ENCODE measurements at regions not wholly inside any gene's neighbourhood (a gene's known extent, or its start where the extent isn't known, plus 50 kb on each side); places are given as distances from the start of the nearest gene placed in this dataset.

- H3K36me3 ChIP-seq (ENCODE audit: control insufficient read depth, low read depth, low read length) = no peaks in the 10 kb centered on the region
- no peaks in the 10 kb centered on the region for H3K4me1 ChIP-seq (ENCODE audit: control insufficient read depth, low read depth, low read length)
- H3K4me3 ChIP-seq (ENCODE audit: low read length) = no peak overlapping the region
- no peaks in the 10 kb centered on the region for H3K27me3 ChIP-seq (ENCODE audit: control insufficient read depth, insufficient read depth, low read length)
- no peaks in the 10 kb centered on the region for H3K9me3 ChIP-seq (ENCODE audit: control insufficient read depth, low read depth, low read length)
- no peak overlapping the region for H3K9ac ChIP-seq (ENCODE audit: low read length)
- no peak overlapping the region for H3K27ac ChIP-seq (ENCODE audit: low read length)
These were observed 395.9 kb downstream of the DHX35 start for GRCh38 chr20:39358052-39358451.

GRCh38 chr20:39356908-39357307, 394.8 kb downstream of the DHX35 start:
- Histone ChIP-seq H3K27me3 (ENCODE audit: control insufficient read depth, insufficient read depth, low read length) (no peaks in the 10 kb centered on the region), H3K9me3 (ENCODE audit: control insufficient read depth, low read depth, low read length) (no peaks in the 10 kb centered on the region), H3K36me3 (ENCODE audit: control insufficient read depth, low read depth, low read length) (no peaks in the 10 kb centered on the region), H3K9ac (ENCODE audit: low read length) (no peak overlapping the region), H3K4me3 (ENCODE audit: low read length) (no peak overlapping the region), H3K27ac (ENCODE audit: low read length) (no peak overlapping the region), H3K4me1 (ENCODE audit: control insufficient read depth, low read depth, low read length) (no peaks in the 10 kb centered on the region)

DNA sequence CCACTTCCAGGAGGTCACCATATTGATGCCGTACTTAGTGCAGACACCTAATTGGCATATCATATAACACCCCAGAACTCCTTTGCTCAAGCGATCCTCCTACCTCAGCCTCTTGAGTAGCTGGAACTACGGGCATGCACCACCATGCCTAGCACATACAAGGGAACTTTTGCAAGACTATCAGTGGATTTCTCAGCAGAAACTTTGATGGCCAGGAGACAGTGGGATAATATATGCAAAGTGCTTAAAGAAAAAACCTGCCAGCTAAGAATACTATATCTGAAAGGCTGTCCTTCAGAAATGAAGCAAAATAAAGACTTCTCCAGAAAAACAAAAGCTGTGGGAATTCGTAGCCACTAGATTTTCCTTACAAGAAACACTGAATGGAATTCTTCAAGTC, 387.1 kb downstream of the DHX35 start:
- H3K4me3 ChIP-seq (ENCODE audit: low read length) = no peak overlapping the region

DNA sequence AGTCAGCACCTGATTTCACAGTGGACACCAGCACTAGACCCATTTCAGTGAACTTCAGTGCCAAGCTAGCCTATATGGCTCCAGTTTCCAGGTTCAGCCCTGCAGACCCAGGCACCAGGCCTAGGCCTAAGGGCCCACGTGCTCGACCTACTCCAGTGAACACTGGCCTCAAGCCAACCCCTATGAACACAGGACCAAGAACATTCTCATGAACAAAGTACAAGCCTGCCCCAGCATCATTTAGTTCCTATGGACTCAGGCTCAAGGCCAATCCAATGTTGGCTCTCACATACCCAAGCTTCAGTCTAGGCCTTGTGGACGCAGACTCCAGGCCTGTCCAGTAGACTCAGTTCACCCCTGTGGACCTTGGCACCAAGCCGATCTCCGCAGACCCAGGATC, 385.5 kb downstream of the DHX35 start:
- no peak overlapping the region for H3K27ac ChIP-seq (ENCODE audit: low read length)
- H3K4me3 ChIP-seq (ENCODE audit: low read length) = no peak overlapping the region
- no peak overlapping the region for H3K9ac ChIP-seq (ENCODE audit: low read length)
- H3K27me3 ChIP-seq (ENCODE audit: control insufficient read depth, insufficient read depth, low read length) = no peaks in the 10 kb centered on the region
- H3K4me1 ChIP-seq (ENCODE audit: control insufficient read depth, low read depth, low read length) = no peaks in the 10 kb centered on the region
- H3K9me3 ChIP-seq (ENCODE audit: control insufficient read depth, low read depth, low read length) = peaks cover 10% of the 10 kb centered on the region
- no peaks in the 10 kb centered on the region for H3K36me3 ChIP-seq (ENCODE audit: control insufficient read depth, low read depth, low read length)

More for the DNA sequence above, 387.1 kb downstream of the DHX35 start:
- Histone ChIP-seq H3K9ac (ENCODE audit: low read length) (no peak overlapping the region), H3K27me3 (ENCODE audit: control insufficient read depth, insufficient read depth, low read length) (no peaks in the 10 kb centered on the region), H3K9me3 (ENCODE audit: control insufficient read depth, low read depth, low read length) (peaks cover 10% of the 10 kb centered on the region), H3K36me3 (ENCODE audit: control insufficient read depth, low read depth, low read length) (no peaks in the 10 kb centered on the region), H3K4me1 (ENCODE audit: control insufficient read depth, low read depth, low read length) (no peaks in the 10 kb centered on the region), H3K27ac (ENCODE audit: low read length) (no peak overlapping the region)

DNA sequence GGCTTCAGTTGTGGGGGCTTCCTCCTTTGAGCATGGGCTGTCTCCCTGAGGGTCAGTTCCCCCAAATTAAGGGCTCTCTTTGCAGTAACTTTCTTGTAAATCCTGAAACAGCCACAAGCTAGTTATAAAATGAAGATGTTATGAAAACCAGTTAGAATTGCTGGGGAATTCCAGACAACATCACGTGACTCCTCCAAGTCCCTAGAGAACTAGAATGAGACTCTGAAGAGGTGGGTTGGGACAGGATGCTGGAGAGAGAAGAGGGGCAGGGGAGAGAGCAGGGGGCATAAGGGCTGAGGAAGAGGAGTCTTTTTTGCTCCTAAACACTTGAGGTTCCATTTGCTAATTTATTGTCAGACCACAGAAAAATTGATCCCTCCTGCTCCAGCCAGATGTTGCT, 380.3 kb downstream of the DHX35 start:
- Histone ChIP-seq H3K27me3 (ENCODE audit: control insufficient read depth, insufficient read depth, low read length) (no peaks in the 10 kb centered on the region), H3K27ac (ENCODE audit: low read length) (no peak overlapping the region), H3K36me3 (ENCODE audit: control insufficient read depth, low read depth, low read length) (no peaks in the 10 kb centered on the region), H3K4me1 (ENCODE audit: control insufficient read depth, low read depth, low read length) (no peaks in the 10 kb centered on the region), H3K9ac (ENCODE audit: low read length) (no peak overlapping the region), H3K9me3 (ENCODE audit: control insufficient read depth, low read depth, low read length) (no peaks in the 10 kb centered on the region), H3K4me3 (ENCODE audit: low read length) (no peak overlapping the region)

- H3K27ac ChIP-seq (ENCODE audit: low read length) = no peak overlapping the region
- H3K9ac ChIP-seq (ENCODE audit: low read length) = no peak overlapping the region
These were observed 376.6 kb downstream of the DHX35 start for GRCh38 chr20:39338469-39339376.

DNA sequence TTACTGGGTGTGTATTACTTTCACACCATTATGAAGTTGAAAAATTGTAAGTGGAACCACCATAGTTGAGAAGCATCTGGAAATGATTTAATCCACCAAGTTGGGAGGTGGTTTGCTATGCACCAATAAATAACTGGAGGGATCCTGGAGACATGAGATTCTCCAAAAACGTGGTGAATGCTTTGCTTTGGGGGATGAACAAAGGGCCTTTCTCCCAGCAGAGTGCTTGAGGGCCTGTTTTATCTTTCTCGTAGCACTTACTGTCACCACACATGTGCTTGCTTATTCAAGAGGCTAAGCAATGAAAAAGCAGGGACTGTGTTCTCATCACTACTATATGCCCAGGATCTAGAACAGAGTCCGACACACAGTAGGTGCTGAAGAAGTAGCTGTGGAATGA, 371.1 kb downstream of the DHX35 start:
- no peaks in the 10 kb centered on the region for H3K36me3 ChIP-seq (ENCODE audit: control insufficient read depth, low read depth, low read length)
- H3K27ac ChIP-seq (ENCODE audit: low read length) = no peak overlapping the region
- H3K4me1 ChIP-seq (ENCODE audit: control insufficient read depth, low read depth, low read length) = no peaks in the 10 kb centered on the region
- H3K9me3 ChIP-seq (ENCODE audit: control insufficient read depth, low read depth, low read length) = no peaks in the 10 kb centered on the region
- no peak overlapping the region for H3K4me3 ChIP-seq (ENCODE audit: low read length)
- H3K27me3 ChIP-seq (ENCODE audit: control insufficient read depth, insufficient read depth, low read length) = no peaks in the 10 kb centered on the region
- no peak overlapping the region for H3K9ac ChIP-seq (ENCODE audit: low read length)

More at GRCh38 chr20:39338469-39339376, 376.6 kb downstream of the DHX35 start:
- H3K36me3 ChIP-seq (ENCODE audit: control insufficient read depth, low read depth, low read length) = no peaks in the 10 kb centered on the region
- H3K4me1 ChIP-seq (ENCODE audit: control insufficient read depth, low read depth, low read length) = no peaks in the 10 kb centered on the region
- no peak overlapping the region for H3K4me3 ChIP-seq (ENCODE audit: low read length)
- no peaks in the 10 kb centered on the region for H3K27me3 ChIP-seq (ENCODE audit: control insufficient read depth, insufficient read depth, low read length)
- H3K9me3 ChIP-seq (ENCODE audit: control insufficient read depth, low read depth, low read length) = no peaks in the 10 kb centered on the region

DNA sequence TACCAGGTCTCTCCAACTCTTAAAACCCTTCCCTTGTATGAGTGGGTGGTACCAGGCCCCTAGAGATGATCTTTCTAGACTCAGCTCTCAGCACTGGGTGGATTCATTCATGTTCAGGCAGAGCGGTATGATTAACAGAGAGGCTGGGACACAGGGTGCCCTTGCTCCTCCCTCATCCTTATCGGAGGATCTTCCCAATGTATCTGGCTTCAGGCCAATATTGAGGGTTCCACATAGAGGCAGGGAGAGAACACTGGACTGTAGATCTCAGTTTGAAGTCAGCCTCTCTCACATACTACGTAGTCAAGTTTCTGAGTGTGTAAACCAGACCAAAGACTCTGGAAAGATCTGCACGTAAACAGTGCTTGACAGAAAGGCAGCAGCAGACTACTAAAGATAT, 366.2 kb downstream of the DHX35 start:
- no peaks in the 10 kb centered on the region for H3K9me3 ChIP-seq (ENCODE audit: control insufficient read depth, low read depth, low read length)

DNA sequence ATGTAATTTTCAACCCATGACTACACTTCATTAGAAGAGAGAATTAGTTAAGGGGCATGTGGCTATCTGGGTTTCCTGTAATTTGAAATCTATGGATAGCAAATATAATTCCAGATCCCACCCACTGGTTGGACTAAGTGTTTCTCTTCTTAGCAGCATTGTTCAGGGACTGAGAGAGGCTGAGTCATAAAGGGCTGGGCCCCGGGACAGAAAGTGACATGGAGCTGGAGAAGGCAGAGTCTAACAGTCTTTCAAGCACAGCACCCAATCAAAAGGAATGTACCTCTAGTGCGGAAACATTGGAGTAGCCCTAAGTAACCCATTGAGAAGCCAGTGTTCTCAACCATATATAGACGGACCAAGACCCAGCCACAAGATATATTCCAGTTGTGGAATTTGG, 363.9 kb downstream of the DHX35 start:
- H3K9me3 ChIP-seq (ENCODE audit: control insufficient read depth, low read depth, low read length) = no peaks in the 10 kb centered on the region
- H3K27me3 ChIP-seq (ENCODE audit: control insufficient read depth, insufficient read depth, low read length) = no peaks in the 10 kb centered on the region
- H3K36me3 ChIP-seq (ENCODE audit: control insufficient read depth, low read depth, low read length) = no peaks in the 10 kb centered on the region
- no peak overlapping the region for H3K4me3 ChIP-seq (ENCODE audit: low read length)
- no peaks in the 10 kb centered on the region for H3K4me1 ChIP-seq (ENCODE audit: control insufficient read depth, low read depth, low read length)
- H3K27ac ChIP-seq (ENCODE audit: low read length) = no peak overlapping the region
- H3K9ac ChIP-seq (ENCODE audit: low read length) = no peak overlapping the region

More for the DNA sequence above, 366.2 kb downstream of the DHX35 start:
- no peaks in the 10 kb centered on the region for H3K4me1 ChIP-seq (ENCODE audit: control insufficient read depth, low read depth, low read length)
- no peak overlapping the region for H3K27ac ChIP-seq (ENCODE audit: low read length)
- H3K27me3 ChIP-seq (ENCODE audit: control insufficient read depth, insufficient read depth, low read length) = no peaks in the 10 kb centered on the region
- H3K4me3 ChIP-seq (ENCODE audit: low read length) = no peak overlapping the region
- H3K36me3 ChIP-seq (ENCODE audit: control insufficient read depth, low read depth, low read length) = no peaks in the 10 kb centered on the region
- H3K9ac ChIP-seq (ENCODE audit: low read length) = no peak overlapping the region

- H3K4me1 ChIP-seq (ENCODE audit: control insufficient read depth, low read depth, low read length) = no peaks in the 10 kb centered on the region
These were observed 356.8 kb downstream of the DHX35 start for GRCh38 chr20:39318911-39319310.

GRCh38 chr20:39312676-39313075, 350.5 kb downstream of the DHX35 start:
- H3K9me3 ChIP-seq (ENCODE audit: control insufficient read depth, low read depth, low read length) = peaks cover 3% of the 10 kb centered on the region
- H3K27ac ChIP-seq (ENCODE audit: low read length) = no peak overlapping the region
- no peak overlapping the region for H3K9ac ChIP-seq (ENCODE audit: low read length)
- H3K27me3 ChIP-seq (ENCODE audit: control insufficient read depth, insufficient read depth, low read length) = no peaks in the 10 kb centered on the region
- H3K4me3 ChIP-seq (ENCODE audit: low read length) = no peak overlapping the region
- no peaks in the 10 kb centered on the region for H3K36me3 ChIP-seq (ENCODE audit: control insufficient read depth, low read depth, low read length)
- peaks cover 8% of the 10 kb centered on the region for H3K4me1 ChIP-seq (ENCODE audit: control insufficient read depth, low read depth, low read length)

More at GRCh38 chr20:39318911-39319310, 356.8 kb downstream of the DHX35 start:
- Histone ChIP-seq H3K36me3 (ENCODE audit: control insufficient read depth, low read depth, low read length) (no peaks in the 10 kb centered on the region), H3K27me3 (ENCODE audit: control insufficient read depth, insufficient read depth, low read length) (no peaks in the 10 kb centered on the region), H3K9me3 (ENCODE audit: control insufficient read depth, low read depth, low read length) (no peaks in the 10 kb centered on the region), H3K27ac (ENCODE audit: low read length) (no peak overlapping the region), H3K4me3 (ENCODE audit: low read length) (no peak overlapping the region), H3K9ac (ENCODE audit: low read length) (no peak overlapping the region)
